Sigmoid colon (tissue), 4 donors: ENCODE measurements at regions not wholly inside any gene's neighbourhood (a gene's known extent, or its start where the extent isn't known, plus 50 kb on each side); places are given as distances from the start of the nearest gene placed in this dataset.

Source experiments
- EP300 ChIP-seq, 4 donors: sonication (generic); formaldehyde crosslinking; IDR thresholded peaks; one replicate each; pipeline ENCODE4 v1.6.1; 2017; ENCODE audit warnings: antibody characterized with exemption in 4 of 4
- POLR2A ChIP-seq, 2 donors: fragments of 450-650 bp; IDR thresholded peaks; one replicate each; pipeline ENCODE4 v1.6.1; 2016; ENCODE audit warnings: antibody characterized with exemption in 2 of 2, mild to moderate bottlenecking in 2 of 2, moderate library complexity in 2 of 2

DNA sequence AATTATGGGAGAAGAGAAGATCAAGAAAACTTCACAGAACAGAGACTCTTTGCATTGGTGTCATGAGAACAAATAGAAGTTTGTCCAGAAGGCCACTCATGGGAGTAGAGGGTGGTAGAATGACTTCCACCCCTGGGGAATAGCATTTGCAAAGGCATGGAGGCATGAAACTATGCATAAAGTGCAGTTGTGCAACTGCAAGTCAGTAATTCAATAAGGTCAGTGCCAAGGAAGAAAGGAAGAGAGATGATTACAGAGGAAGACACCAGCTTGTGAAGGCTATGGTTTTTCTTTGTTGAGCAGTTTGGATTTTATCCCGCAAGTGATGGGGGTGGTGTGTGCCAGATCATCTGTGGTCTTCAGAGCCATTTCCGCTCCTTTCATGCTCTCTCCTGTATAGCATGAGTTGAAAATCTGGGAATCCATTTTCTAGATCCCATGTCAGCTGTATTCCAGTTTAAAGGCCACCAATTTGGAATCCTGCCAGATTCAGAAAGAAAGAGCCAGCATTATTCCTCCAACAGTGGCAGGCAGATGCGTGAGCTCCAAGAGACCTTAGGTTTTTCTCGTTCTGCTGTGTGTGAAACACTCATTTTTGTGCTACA lies 67.6 kb upstream of the GRIN2B start:
- TF ChIP-seq POLR2A (IDR thresholded peaks at IDR 0.05) (no peak), EP300 (IDR thresholded peaks at IDR 0.05) (no peak)
